ENCODE measurements at regions not wholly inside any gene's neighbourhood (a gene's known extent, or its start where the extent isn't known, plus 50 kb on each side); places are given as distances from the start of the nearest gene placed in this dataset.

- TF ChIP-seq, protein P1, sequence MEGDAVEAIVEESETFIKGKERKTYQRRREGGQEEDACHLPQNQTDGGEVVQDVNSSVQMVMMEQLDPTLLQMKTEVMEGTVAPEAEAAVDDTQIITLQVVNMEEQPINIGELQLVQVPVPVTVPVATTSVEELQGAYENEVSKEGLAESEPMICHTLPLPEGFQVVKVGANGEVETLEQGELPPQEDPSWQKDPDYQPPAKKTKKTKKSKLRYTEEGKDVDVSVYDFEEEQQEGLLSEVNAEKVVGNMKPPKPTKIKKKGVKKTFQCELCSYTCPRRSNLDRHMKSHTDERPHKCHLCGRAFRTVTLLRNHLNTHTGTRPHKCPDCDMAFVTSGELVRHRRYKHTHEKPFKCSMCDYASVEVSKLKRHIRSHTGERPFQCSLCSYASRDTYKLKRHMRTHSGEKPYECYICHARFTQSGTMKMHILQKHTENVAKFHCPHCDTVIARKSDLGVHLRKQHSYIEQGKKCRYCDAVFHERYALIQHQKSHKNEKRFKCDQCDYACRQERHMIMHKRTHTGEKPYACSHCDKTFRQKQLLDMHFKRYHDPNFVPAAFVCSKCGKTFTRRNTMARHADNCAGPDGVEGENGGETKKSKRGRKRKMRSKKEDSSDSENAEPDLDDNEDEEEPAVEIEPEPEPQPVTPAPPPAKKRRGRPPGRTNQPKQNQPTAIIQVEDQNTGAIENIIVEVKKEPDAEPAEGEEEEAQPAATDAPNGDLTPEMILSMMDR (IDR thresholded peaks at IDR 0.05): no peak
- Mint-ChIP-seq H3K27me3 (ENCODE audit: unreplicated experiment) (peaks cover 23% of the 10 kb centered on the region), H3K4me1 (ENCODE audit: unreplicated experiment) (peaks cover 3% of the 10 kb centered on the region), H3K27ac (ENCODE audit: unreplicated experiment) (no peak overlapping the region), H3K4me3 (ENCODE audit: unreplicated experiment) (no peak overlapping the region), H3K36me3 (ENCODE audit: unreplicated experiment) (no peaks in the 10 kb centered on the region), H3K9me3 (ENCODE audit: unreplicated experiment) (no peaks in the 10 kb centered on the region)
- DNase-seq (ENCODE audit: extremely low spot score, unreplicated experiment): no peak
Measured at GRCh38 chr15:97759363-97759762, 201.1 kb upstream of the ARRDC4 start.

- H3K36me3 Mint-ChIP-seq (ENCODE audit: unreplicated experiment): no peaks in the 10 kb centered on the region
- H3K4me1 Mint-ChIP-seq (ENCODE audit: unreplicated experiment): peaks cover 3% of the 10 kb centered on the region
- no peak overlapping the region for H3K4me3 Mint-ChIP-seq (ENCODE audit: unreplicated experiment)
- no peak overlapping the region for H3K27ac Mint-ChIP-seq (ENCODE audit: unreplicated experiment)
- H3K9me3 Mint-ChIP-seq (ENCODE audit: unreplicated experiment): no peaks in the 10 kb centered on the region
- no peak for DNase-seq (ENCODE audit: extremely low spot score, unreplicated experiment)
- TF ChIP-seq, protein P1 (IDR thresholded peaks at IDR 0.05): no peak
- peaks cover 17% of the 10 kb centered on the region for H3K27me3 Mint-ChIP-seq (ENCODE audit: unreplicated experiment)
Measured at GRCh38 chr15:97761110-97761509, 199.4 kb upstream of the ARRDC4 start.

GRCh38 chr15:97783240-97783639, 177.3 kb upstream of the ARRDC4 start:
- TF ChIP-seq, protein P1 (IDR thresholded peaks at IDR 0.05): no peak
- H3K36me3 Mint-ChIP-seq (ENCODE audit: unreplicated experiment): no peaks in the 10 kb centered on the region
- H3K27ac Mint-ChIP-seq (ENCODE audit: unreplicated experiment): no peak overlapping the region
- no peaks in the 10 kb centered on the region for H3K27me3 Mint-ChIP-seq (ENCODE audit: unreplicated experiment)
- H3K4me1 Mint-ChIP-seq (ENCODE audit: unreplicated experiment): no peaks in the 10 kb centered on the region
- no peak for DNase-seq (ENCODE audit: extremely low spot score, unreplicated experiment)
- H3K4me3 Mint-ChIP-seq (ENCODE audit: unreplicated experiment): no peak overlapping the region
- peaks cover 3% of the 10 kb centered on the region for H3K9me3 Mint-ChIP-seq (ENCODE audit: unreplicated experiment)

GRCh38 chr15:97786741-97787140, 173.8 kb upstream of the ARRDC4 start:
- Mint-ChIP-seq H3K4me3 (ENCODE audit: unreplicated experiment) (no peak overlapping the region), H3K27me3 (ENCODE audit: unreplicated experiment) (no peaks in the 10 kb centered on the region), H3K36me3 (ENCODE audit: unreplicated experiment) (no peaks in the 10 kb centered on the region), H3K9me3 (ENCODE audit: unreplicated experiment) (no peaks in the 10 kb centered on the region), H3K27ac (ENCODE audit: unreplicated experiment) (no peak overlapping the region), H3K4me1 (ENCODE audit: unreplicated experiment) (no peaks in the 10 kb centered on the region)
- TF ChIP-seq, protein P1 (IDR thresholded peaks at IDR 0.05): no peak
- no peak for DNase-seq (ENCODE audit: extremely low spot score, unreplicated experiment)

GRCh38 chr15:97790180-97790579, 170.3 kb upstream of the ARRDC4 start:
- no peaks in the 10 kb centered on the region for H3K9me3 Mint-ChIP-seq (ENCODE audit: unreplicated experiment)
- no peak overlapping the region for H3K27ac Mint-ChIP-seq (ENCODE audit: unreplicated experiment)
- DNase-seq (ENCODE audit: extremely low spot score, unreplicated experiment): no peak
- H3K4me3 Mint-ChIP-seq (ENCODE audit: unreplicated experiment): no peak overlapping the region
- TF ChIP-seq, protein P1 (IDR thresholded peaks at IDR 0.05): no peak
- no peaks in the 10 kb centered on the region for H3K27me3 Mint-ChIP-seq (ENCODE audit: unreplicated experiment)
- H3K4me1 Mint-ChIP-seq (ENCODE audit: unreplicated experiment): no peaks in the 10 kb centered on the region
- no peaks in the 10 kb centered on the region for H3K36me3 Mint-ChIP-seq (ENCODE audit: unreplicated experiment)

Measured in osteocyte (in vitro differentiated cells).